ENCODE measurements at regions not wholly inside any gene's neighbourhood (a gene's known extent, or its start where the extent isn't known, plus 50 kb on each side); places are given as distances from the start of the nearest gene placed in this dataset.
"Not testable (repeated sequence)": the region's sequence is repeated elsewhere in the genome, so short reads cannot be mapped to it uniquely, and the experiment has no call there.

GRCh38 chr2:183536714-183537113, 412.5 kb downstream of the NUP35 start:
- DNase-seq: no peak

- DNase-seq: no peak
Measured at GRCh38 chr2:183541766-183542165, 417.5 kb downstream of the NUP35 start.

GRCh38 chr2:183542606-183543005, 418.4 kb downstream of the NUP35 start:
- no peak for DNase-seq

GRCh38 chr2:183543222-183543621, 419.0 kb downstream of the NUP35 start:
- no peak for DNase-seq

- no peak for DNase-seq
Measured at GRCh38 chr2:183543731-183544130, 419.5 kb downstream of the NUP35 start.

GRCh38 chr2:183546560-183547350, 422.5 kb downstream of the NUP35 start:
- not testable (repeated sequence) for DNase-seq

- no peak for DNase-seq
Measured at GRCh38 chr2:183552716-183553115, 428.5 kb downstream of the NUP35 start.

GRCh38 chr2:183564726-183565125, 440.5 kb downstream of the NUP35 start:
- DNase-seq: no peak

- no peak for DNase-seq
Measured at GRCh38 chr2:183575481-183575880, 451.2 kb downstream of the NUP35 start.

GRCh38 chr2:183579686-183580085, 455.4 kb downstream of the NUP35 start:
- DNase-seq: no peak

- DNase-seq: no peak
Measured at GRCh38 chr2:183592271-183592670, 468.0 kb downstream of the NUP35 start.

- no peak for DNase-seq
Measured at GRCh38 chr2:183594150-183594549, 469.9 kb downstream of the NUP35 start.

GRCh38 chr2:183597841-183598240, 473.6 kb downstream of the NUP35 start:
- DNase-seq: no peak

GRCh38 chr2:183604065-183604464, 479.8 kb downstream of the NUP35 start:
- no peak for DNase-seq

GRCh38 chr2:183605440-183605839, 481.2 kb downstream of the NUP35 start:
- DNase-seq: no peak

- DNase-seq: no peak
Measured at GRCh38 chr2:183606022-183606717, 481.9 kb downstream of the NUP35 start.

- no peak for DNase-seq
Measured at GRCh38 chr2:183606718-183607085, 482.5 kb downstream of the NUP35 start.

GRCh38 chr2:183607995-183608394, 483.8 kb downstream of the NUP35 start:
- no peak for DNase-seq

GRCh38 chr2:183608747-183609146, 484.5 kb downstream of the NUP35 start:
- DNase-seq: no peak

- no peak for DNase-seq
Measured at GRCh38 chr2:183610724-183611123, 486.5 kb downstream of the NUP35 start.

- DNase-seq: no peak
Measured at GRCh38 chr2:183614799-183615435, 490.7 kb downstream of the NUP35 start.

- DNase-seq: no peak
Measured at GRCh38 chr2:183623227-183623626, 499.0 kb downstream of the NUP35 start.

GRCh38 chr2:183630964-183631363, 506.7 kb downstream of the NUP35 start:
- DNase-seq: no peak

- no peak for DNase-seq
Measured at GRCh38 chr2:183656121-183656520, 531.9 kb downstream of the NUP35 start.
